HepG2 (cell line): ENCODE measurements at regions not wholly inside any gene's neighbourhood (a gene's known extent, or its start where the extent isn't known, plus 50 kb on each side); places are given as distances from the start of the nearest gene placed in this dataset.

Experiments
- ATAC-seq: fragments of 200-7000 bp; cut with Tn5 transposase; 3 replicates; pipeline ENCODE4 v1.9.1; 2020; ENCODE audit warnings: mild to moderate bottlenecking, moderate library complexity
- BruUV-seq: library from RNA; stranded (reverse); fragments of 400-500 nt; replicated peaks from 2 replicates; lab custom pipeline; 2021; lab: Mats Ljungman, UMichigan
- CTCF ChIA-PET: fragments of 300-600 bp; formaldehyde crosslinking; extraction: SDS; loops from one replicate; lab custom pipeline; 2021; ENCODE audit warnings: low total read pairs, inconsistent platforms, low intra/inter-chr PET ratio; lab: Yijun Ruan, JAX
- POLR2A ChIA-PET: fragments of 350-600 bp; sonication (Branson Sonifier 250); formaldehyde crosslinking; loops from one replicate; lab custom pipeline; 2020; ENCODE audit warnings: antibody characterized with exemption, inconsistent platforms; lab: Yijun Ruan, JAX
- DNase-seq: peaks from one replicate; pipeline ENCODE4 v3.0.0-alpha.2; 2015; ENCODE audit warnings: low spot score
- FAIRE-seq: peaks from 3 replicates; lab custom pipeline; 2011; peaks lifted over from hg19 to GRCh38; lab: Jason Lieb, UNC
- H2AFZ ChIP-seq: one replicate; pipeline ENCODE4 v1.6.1; 2011; ENCODE audit warnings: low read length, inconsistent platforms
- H3K27ac ChIP-seq: fragments of 300-600 bp; 3 replicates; pipeline ENCODE4 v1.8.0; 2011; ENCODE audit warnings: mixed run types, mild to moderate bottlenecking, mixed read lengths, low read length, inconsistent platforms; ENCODE audit not compliant: insufficient read depth; ENCODE audit errors: extremely low read length
- H3K27me3 ChIP-seq, 2 experiments: fragments of 200-600 bp in 1 of 2; 2 replicates in 1 of 2; 3 replicates in 1 of 2; pipeline versions ENCODE4 v1.6.0 to v1.8.0; 2011; ENCODE audit warnings: low read length in 2 of 2, mild to moderate bottlenecking in 2 of 2, moderate library complexity in 2 of 2, inconsistent platforms in 1 of 2; ENCODE audit not compliant: insufficient read depth in 2 of 2, control insufficient read depth in 1 of 2
- H3K36me3 ChIP-seq, 2 experiments: fragments of 200-600 bp in 1 of 2; replicated peaks in 1 of 2; 2 replicates in 1 of 2; 3 replicates in 1 of 2; pipeline versions ENCODE4 v1.5.1 to v1.8.0; 2011; ENCODE audit warnings: low read length in 2 of 2, inconsistent platforms in 1 of 2; ENCODE audit not compliant: insufficient read depth in 2 of 2, control insufficient read depth in 1 of 2
- H3K4me1 ChIP-seq: 2 replicates; pipeline ENCODE4 v1.5.1; 2012; ENCODE audit warnings: low read length, inconsistent platforms; ENCODE audit not compliant: insufficient read depth
- H3K4me2 ChIP-seq: 2 replicates; pipeline ENCODE4 v1.6.0; 2011; ENCODE audit warnings: low read depth, low read length, inconsistent platforms
- H3K4me3 ChIP-seq, 3 experiments: fragments of 200-600 bp in 1 of 3; sonication (generic), shearing (Covaris generic) in 1 of 3; replicated peaks in 1 of 3; 2 replicates each; pipeline ENCODE4 v1.5.1; 2011 to 2016; ENCODE audit warnings: low read length in 3 of 3, inconsistent platforms in 2 of 3, low read depth in 2 of 3, mild to moderate bottlenecking in 2 of 3, control low read depth in 1 of 3, mixed read lengths in 1 of 3; ENCODE audit not compliant: insufficient read depth in 1 of 3
- H3K79me2 ChIP-seq: one replicate; pipeline ENCODE4 v1.6.1; 2011; ENCODE audit warnings: low read length, inconsistent platforms; ENCODE audit not compliant: insufficient read depth
- H3K9ac ChIP-seq: 2 replicates; pipeline ENCODE4 v1.6.0; 2011; ENCODE audit warnings: mild to moderate bottlenecking, low read depth, low read length, inconsistent platforms; ENCODE audit not compliant: insufficient read depth
- H3K9me3 ChIP-seq: 2 replicates; pipeline ENCODE4 v1.5.1; 2012; ENCODE audit warnings: mild to moderate bottlenecking, low read length
- H4K20me1 ChIP-seq: 2 replicates; pipeline ENCODE4 v1.6.0; 2011; ENCODE audit warnings: inconsistent platforms, mild to moderate bottlenecking, low read length, moderate library complexity; ENCODE audit not compliant: insufficient read depth
- AKAP8 ChIP-seq: sonication (generic); formaldehyde crosslinking; IDR thresholded peaks from 2 replicates; pipeline ENCODE4 v1.5.1; 2020; ENCODE audit warnings: mild to moderate bottlenecking, missing genetic modification reagents
- BCL6 ChIP-seq: IDR thresholded peaks from 2 replicates; pipeline ENCODE4 v1.6.1; 2016; ENCODE audit warnings: missing genetic modification reagents, missing compliant biosample characterization
- HNF1B ChIP-seq: sonication (generic); formaldehyde crosslinking; IDR thresholded peaks from 2 replicates; pipeline ENCODE4 v1.5.1; 2020; ENCODE audit warnings: mild to moderate bottlenecking, moderate library complexity, missing genetic modification reagents
- JDP2 ChIP-seq: sonication (generic); formaldehyde crosslinking; IDR thresholded peaks from 2 replicates; pipeline ENCODE4 v1.8.1; 2022; ENCODE audit warnings: missing genetic modification reagents, borderline replicate concordance
- RELA ChIP-seq: sonication (generic); formaldehyde crosslinking; IDR thresholded peaks from 2 replicates; pipeline ENCODE4 v1.4.0; 2020; ENCODE audit warnings: missing genetic modification reagents
- SPEN ChIP-seq: sonication (generic); formaldehyde crosslinking; IDR thresholded peaks from 2 replicates; pipeline ENCODE4 v1.5.1; 2020; ENCODE audit warnings: low read depth, mild to moderate bottlenecking, missing genetic modification reagents
- SRSF4 ChIP-seq: fragments of 200-400 bp; formaldehyde crosslinking; IDR thresholded peaks from one replicate; pipeline ENCODE4 v1.6.1; 2018; ENCODE audit warnings: mild to moderate bottlenecking, low read depth, low read length, moderate library complexity; ENCODE audit not compliant: poor library complexity, severe bottlenecking
- SRSF9 ChIP-seq: fragments of 200-400 bp; formaldehyde crosslinking; IDR thresholded peaks from 2 replicates; pipeline ENCODE4 v1.6.1; 2018; ENCODE audit warnings: borderline replicate concordance, mild to moderate bottlenecking, low read depth, low read length; ENCODE audit not compliant: insufficient read depth, poor library complexity, severe bottlenecking
- ZNF138 ChIP-seq: sonication (generic); formaldehyde crosslinking; IDR thresholded peaks from 2 replicates; pipeline ENCODE4 v1.5.0; 2020; ENCODE audit warnings: mild to moderate bottlenecking, low read depth, missing genetic modification reagents
- ZNF264 ChIP-seq: sonication (generic); formaldehyde crosslinking; IDR thresholded peaks from 2 replicates; pipeline ENCODE4 v1.4.0; 2020; ENCODE audit warnings: missing genetic modification reagents
- ZNF883 ChIP-seq: sonication (generic); formaldehyde crosslinking; IDR thresholded peaks from 2 replicates; pipeline ENCODE4 v1.5.1; 2020; ENCODE audit warnings: mild to moderate bottlenecking, missing genetic modification reagents; ENCODE audit errors: not compliant biosample characterization
- WGBS: methylation state at CpG from one replicate; pipeline ENCODE4 v1.1.6; 2017; ENCODE audit warnings: low lambda C conversion rate; 5-methylcytosine and 5-hydroxymethylcytosine counted together
- in situ Hi-C: cut with HindIII; loops from 2 replicates; pipeline ENCODE4 v1.10.0; 2017; ENCODE audit warnings: low pct_unique_long_range_greater_than_20kb; ENCODE audit not compliant: extremely low pct_ligation_motif_present
- intact Hi-C: fragments of 100-400 bp; cut with micrococcal nuclease; formaldehyde crosslinking; loops from one replicate; pipeline ENCODE4 v1.10.0; 2022; ENCODE audit not compliant: unreplicated experiment
- TF ChIP-seq, protein P1 (sequence below): sonication (generic); formaldehyde crosslinking; IDR thresholded peaks from 2 replicates; pipeline ENCODE4 v1.5.1; 2020; ENCODE audit warnings: missing genetic modification reagents, mild to moderate bottlenecking, borderline replicate concordance
- TF ChIP-seq, protein P2 (sequence below): fragments of 450-650 bp; IDR thresholded peaks from 2 replicates; pipeline ENCODE4 v1.6.1; 2017
- TF ChIP-seq, protein P3 (sequence below): sonication (generic); formaldehyde crosslinking; IDR thresholded peaks from 2 replicates; pipeline ENCODE4 v1.4.0; 2020; ENCODE audit warnings: missing genetic modification reagents, borderline replicate concordance

GRCh38 chr6:21348146-21348503 lies 245.4 kb upstream of the SOX4 start (continued):
- TF ChIP-seq HNF1B (CRISPR knock-in tag), result no peak
- no peak for TF ChIP-seq BCL6 (CRISPR knock-in tag)
- no peak for TF ChIP-seq AKAP8 (CRISPR knock-in tag)
- no peak for TF ChIP-seq ZNF883
- TF ChIP-seq SRSF9, result no peak
- TF ChIP-seq, all 625 proteins: peak for 0

DNA sequence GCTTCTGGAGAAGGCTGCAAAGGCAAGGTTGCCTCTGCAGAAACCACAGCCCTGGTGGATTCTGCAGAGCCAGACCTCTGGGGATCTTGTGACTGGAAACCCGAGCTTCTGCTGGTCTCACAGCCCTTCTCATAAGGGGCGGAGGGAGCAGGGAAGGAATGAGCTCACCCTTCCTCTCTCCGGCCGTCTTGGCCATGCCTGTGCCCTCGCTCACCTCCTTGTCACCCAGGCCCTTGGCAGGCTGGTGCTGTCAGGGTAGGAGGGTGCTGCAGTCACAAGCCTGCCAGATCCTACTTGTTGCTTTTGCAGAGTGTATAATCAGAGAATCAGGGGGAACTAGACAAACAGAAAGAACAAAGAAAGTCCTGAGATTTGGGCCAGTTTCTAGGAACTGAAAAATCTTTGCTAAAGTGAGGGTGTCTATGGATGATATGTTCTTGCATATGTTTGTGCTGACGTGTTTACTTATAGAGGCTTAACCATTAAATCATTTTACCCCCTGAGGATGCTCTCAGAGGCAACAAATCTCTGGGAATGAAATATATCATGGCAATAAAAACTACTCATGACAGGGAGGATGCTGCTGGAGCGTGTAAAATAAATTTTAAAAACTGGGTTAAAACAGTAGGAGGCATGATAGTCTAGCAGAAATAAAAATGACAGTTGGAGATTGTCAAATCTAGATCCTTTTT lies 244.9 kb upstream of the SOX4 start:
- no peak overlapping the region for H3K4me2 ChIP-seq
- H3K79me2 ChIP-seq, result no peaks in the 10 kb centered on the region
- WGBS, result 35% methylated on average over 6 of the region's 7 CpGs
- CTCF ChIA-PET, result no interaction called here
- FAIRE-seq (no peak), DNase-seq (no peak), ATAC-seq (no peak)
- intact Hi-C loops, result no loop called here
- H3K4me1 ChIP-seq, result no peaks in the 10 kb centered on the region
- no peak overlapping the region for H3K9ac ChIP-seq
- no peak overlapping the region for H3K4me3 ChIP-seq
- no TSS peak for BruUV-seq
- POLR2A ChIA-PET, result no interaction called here
- no peaks in the 10 kb centered on the region for H3K9me3 ChIP-seq
- H3K27ac ChIP-seq, result no peak overlapping the region
- in situ Hi-C loops, result loop anchor here (10.0 kb wide), 1 partner anchor 236 kb away; no protein-coding TSS in a partner anchor
- no peaks in the 10 kb centered on the region for H3K36me3 ChIP-seq
- no peak overlapping the region for H2AFZ ChIP-seq
- H4K20me1 ChIP-seq, result no peaks in the 10 kb centered on the region
- peaks cover 0 to 4% of the 10 kb centered on the region in 2 experiments; a peak in 1 of 5 replicates for H3K27me3 ChIP-seq
- TF ChIP-seq ZNF264 (CRISPR knock-in tag), result no peak
- no peak for TF ChIP-seq SPEN
- TF ChIP-seq, protein P1, sequence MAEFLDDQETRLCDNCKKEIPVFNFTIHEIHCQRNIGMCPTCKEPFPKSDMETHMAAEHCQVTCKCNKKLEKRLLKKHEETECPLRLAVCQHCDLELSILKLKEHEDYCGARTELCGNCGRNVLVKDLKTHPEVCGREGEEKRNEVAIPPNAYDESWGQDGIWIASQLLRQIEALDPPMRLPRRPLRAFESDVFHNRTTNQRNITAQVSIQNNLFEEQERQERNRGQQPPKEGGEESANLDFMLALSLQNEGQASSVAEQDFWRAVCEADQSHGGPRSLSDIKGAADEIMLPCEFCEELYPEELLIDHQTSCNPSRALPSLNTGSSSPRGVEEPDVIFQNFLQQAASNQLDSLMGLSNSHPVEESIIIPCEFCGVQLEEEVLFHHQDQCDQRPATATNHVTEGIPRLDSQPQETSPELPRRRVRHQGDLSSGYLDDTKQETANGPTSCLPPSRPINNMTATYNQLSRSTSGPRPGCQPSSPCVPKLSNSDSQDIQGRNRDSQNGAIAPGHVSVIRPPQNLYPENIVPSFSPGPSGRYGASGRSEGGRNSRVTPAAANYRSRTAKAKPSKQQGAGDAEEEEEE (CRISPR knock-in tag), result no peak
- no peak for TF ChIP-seq JDP2
- TF ChIP-seq RELA (CRISPR knock-in tag), result no peak
- TF ChIP-seq, protein P2, sequence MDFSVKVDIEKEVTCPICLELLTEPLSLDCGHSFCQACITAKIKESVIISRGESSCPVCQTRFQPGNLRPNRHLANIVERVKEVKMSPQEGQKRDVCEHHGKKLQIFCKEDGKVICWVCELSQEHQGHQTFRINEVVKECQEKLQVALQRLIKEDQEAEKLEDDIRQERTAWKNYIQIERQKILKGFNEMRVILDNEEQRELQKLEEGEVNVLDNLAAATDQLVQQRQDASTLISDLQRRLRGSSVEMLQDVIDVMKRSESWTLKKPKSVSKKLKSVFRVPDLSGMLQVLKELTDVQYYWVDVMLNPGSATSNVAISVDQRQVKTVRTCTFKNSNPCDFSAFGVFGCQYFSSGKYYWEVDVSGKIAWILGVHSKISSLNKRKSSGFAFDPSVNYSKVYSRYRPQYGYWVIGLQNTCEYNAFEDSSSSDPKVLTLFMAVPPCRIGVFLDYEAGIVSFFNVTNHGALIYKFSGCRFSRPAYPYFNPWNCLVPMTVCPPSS, result no peak
- TF ChIP-seq ZNF138 (CRISPR knock-in tag), result no peak
- TF ChIP-seq, protein P3, sequence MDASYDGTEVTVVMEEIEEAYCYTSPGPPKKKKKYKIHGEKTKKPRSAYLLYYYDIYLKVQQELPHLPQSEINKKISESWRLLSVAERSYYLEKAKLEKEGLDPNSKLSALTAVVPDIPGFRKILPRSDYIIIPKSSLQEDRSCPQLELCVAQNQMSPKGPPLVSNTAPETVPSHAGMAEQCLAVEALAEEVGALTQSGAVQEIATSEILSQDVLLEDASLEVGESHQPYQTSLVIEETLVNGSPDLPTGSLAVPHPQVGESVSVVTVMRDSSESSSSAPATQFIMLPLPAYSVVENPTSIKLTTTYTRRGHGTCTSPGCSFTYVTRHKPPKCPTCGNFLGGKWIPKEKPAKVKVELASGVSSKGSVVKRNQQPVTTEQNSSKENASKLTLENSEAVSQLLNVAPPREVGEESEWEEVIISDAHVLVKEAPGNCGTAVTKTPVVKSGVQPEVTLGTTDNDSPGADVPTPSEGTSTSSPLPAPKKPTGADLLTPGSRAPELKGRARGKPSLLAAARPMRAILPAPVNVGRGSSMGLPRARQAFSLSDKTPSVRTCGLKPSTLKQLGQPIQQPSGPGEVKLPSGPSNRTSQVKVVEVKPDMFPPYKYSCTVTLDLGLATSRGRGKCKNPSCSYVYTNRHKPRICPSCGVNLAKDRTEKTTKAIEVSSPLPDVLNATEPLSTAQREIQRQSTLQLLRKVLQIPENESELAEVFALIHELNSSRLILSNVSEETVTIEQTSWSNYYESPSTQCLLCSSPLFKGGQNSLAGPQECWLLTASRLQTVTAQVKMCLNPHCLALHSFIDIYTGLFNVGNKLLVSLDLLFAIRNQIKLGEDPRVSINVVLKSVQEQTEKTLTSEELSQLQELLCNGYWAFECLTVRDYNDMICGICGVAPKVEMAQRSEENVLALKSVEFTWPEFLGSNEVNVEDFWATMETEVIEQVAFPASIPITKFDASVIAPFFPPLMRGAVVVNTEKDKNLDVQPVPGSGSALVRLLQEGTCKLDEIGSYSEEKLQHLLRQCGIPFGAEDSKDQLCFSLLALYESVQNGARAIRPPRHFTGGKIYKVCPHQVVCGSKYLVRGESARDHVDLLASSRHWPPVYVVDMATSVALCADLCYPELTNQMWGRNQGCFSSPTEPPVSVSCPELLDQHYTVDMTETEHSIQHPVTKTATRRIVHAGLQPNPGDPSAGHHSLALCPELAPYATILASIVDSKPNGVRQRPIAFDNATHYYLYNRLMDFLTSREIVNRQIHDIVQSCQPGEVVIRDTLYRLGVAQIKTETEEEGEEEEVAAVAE, result no peak
- no peak for TF ChIP-seq SRSF4
